ENCODE measurements at regions not wholly inside any gene's neighbourhood (a gene's known extent, or its start where the extent isn't known, plus 50 kb on each side); places are given as distances from the start of the nearest gene placed in this dataset.

- no peak for TF ChIP-seq FOSL1 (IDR thresholded peaks at IDR 0.05; ENCODE audit: insufficient read depth, low read depth, low read length)
- TF ChIP-seq ZNF274 (IDR thresholded peaks at IDR 0.05; ENCODE audit: borderline replicate concordance, extremely low read depth, low read length): no peak
- no peak for TF ChIP-seq CREB1 (IDR thresholded peaks at IDR 0.05)
These were observed 2366.3 kb upstream of the C9orf72 start (continued) for GRCh38 chr9:29939559-29939958.
